MM.1S (cell line): ENCODE measurements at regions not wholly inside any gene's neighbourhood (a gene's known extent, or its start where the extent isn't known, plus 50 kb on each side); places are given as distances from the start of the nearest gene placed in this dataset.

Source experiments
- DNase-seq: peaks from one replicate; pipeline ENCODE4 v3.0.0-alpha.2; 2015
- H2AFZ ChIP-seq: fragments of 300-600 bp; sonication (generic); 2 replicates; pipeline ENCODE4 v1.6.0; 2016; ENCODE audit warnings: antibody characterized with exemption, low read length
- H3F3A ChIP-seq: fragments of 300-600 bp; sonication (generic); 2 replicates; pipeline ENCODE4 v1.6.1; 2016; ENCODE audit warnings: mild to moderate bottlenecking, antibody characterized with exemption, low read length, moderate library complexity, mixed read lengths; ENCODE audit not compliant: insufficient read depth
- H3K27ac ChIP-seq: fragments of 300-600 bp; sonication (generic); 2 replicates; pipeline ENCODE4 v1.5.1; 2016; ENCODE audit warnings: mild to moderate bottlenecking, low read length
- H3K27me3 ChIP-seq: fragments of 300-600 bp; sonication (generic); replicated peaks from 2 replicates; pipeline ENCODE4 v1.6.0; 2016; ENCODE audit warnings: low read length; ENCODE audit not compliant: insufficient read depth
- H3K36me3 ChIP-seq: fragments of 300-600 bp; sonication (generic); replicated peaks from 2 replicates; pipeline ENCODE4 v1.6.1; 2016; ENCODE audit warnings: mild to moderate bottlenecking, low read length, mixed read lengths; ENCODE audit not compliant: insufficient read depth
- H3K4me1 ChIP-seq: fragments of 300-600 bp; sonication (generic); 2 replicates; pipeline ENCODE4 v1.6.1; 2016; ENCODE audit warnings: low read length, mixed read lengths
- H3K4me2 ChIP-seq: fragments of 300-600 bp; sonication (generic); 2 replicates; pipeline ENCODE4 v1.6.0; 2016; ENCODE audit warnings: low read depth, low read length
- H3K4me3 ChIP-seq: fragments of 300-600 bp; sonication (generic); 2 replicates; pipeline ENCODE4 v1.5.1; 2016; ENCODE audit warnings: low read length, mixed read lengths
- H3K79me2 ChIP-seq: fragments of 300-600 bp; sonication (generic); 2 replicates; pipeline ENCODE4 v1.6.1; 2016; ENCODE audit warnings: mixed run types, low read length, mixed read lengths
- H3K9ac ChIP-seq: fragments of 300-600 bp; sonication (generic); 2 replicates; pipeline ENCODE4 v1.6.1; 2016; ENCODE audit warnings: low read length, mixed read lengths
- H3K9me2 ChIP-seq: fragments of 300-600 bp; sonication (generic); replicated peaks from 2 replicates; pipeline ENCODE4 v1.6.1; 2016; ENCODE audit warnings: mild to moderate bottlenecking, low read length, mixed read lengths; ENCODE audit not compliant: insufficient read depth
- H3K9me3 ChIP-seq: fragments of 300-600 bp; sonication (generic); replicated peaks from 2 replicates; pipeline ENCODE4 v1.6.1; 2016; ENCODE audit warnings: mild to moderate bottlenecking, low read length, mixed read lengths; ENCODE audit not compliant: insufficient read depth
- H4K20me1 ChIP-seq: fragments of 300-600 bp; sonication (generic); 2 replicates; pipeline ENCODE4 v1.6.1; 2016; ENCODE audit warnings: mild to moderate bottlenecking, low read length, moderate library complexity, mixed read lengths; ENCODE audit not compliant: insufficient read depth
- EZH2 ChIP-seq: fragments of 300-600 bp; sonication (generic); optimal IDR thresholded peaks from 2 replicates; pipeline ENCODE3; 2017; ENCODE audit warnings: low read depth, mild to moderate bottlenecking, antibody characterized with exemption, low read length, mixed read lengths
- EZH2phosphoT487 ChIP-seq: fragments of 300-600 bp; sonication (generic); IDR thresholded peaks from 2 replicates; pipeline ENCODE4 v1.6.1; 2018; ENCODE audit warnings: antibody characterized with exemption, low read length
- TF ChIP-seq, protein P1 (sequence below): fragments of 300-600 bp; sonication (generic); IDR thresholded peaks from 2 replicates; pipeline ENCODE4 v1.5.1; 2016; ENCODE audit warnings: antibody characterized with exemption, low read length, mixed read lengths

DNA sequence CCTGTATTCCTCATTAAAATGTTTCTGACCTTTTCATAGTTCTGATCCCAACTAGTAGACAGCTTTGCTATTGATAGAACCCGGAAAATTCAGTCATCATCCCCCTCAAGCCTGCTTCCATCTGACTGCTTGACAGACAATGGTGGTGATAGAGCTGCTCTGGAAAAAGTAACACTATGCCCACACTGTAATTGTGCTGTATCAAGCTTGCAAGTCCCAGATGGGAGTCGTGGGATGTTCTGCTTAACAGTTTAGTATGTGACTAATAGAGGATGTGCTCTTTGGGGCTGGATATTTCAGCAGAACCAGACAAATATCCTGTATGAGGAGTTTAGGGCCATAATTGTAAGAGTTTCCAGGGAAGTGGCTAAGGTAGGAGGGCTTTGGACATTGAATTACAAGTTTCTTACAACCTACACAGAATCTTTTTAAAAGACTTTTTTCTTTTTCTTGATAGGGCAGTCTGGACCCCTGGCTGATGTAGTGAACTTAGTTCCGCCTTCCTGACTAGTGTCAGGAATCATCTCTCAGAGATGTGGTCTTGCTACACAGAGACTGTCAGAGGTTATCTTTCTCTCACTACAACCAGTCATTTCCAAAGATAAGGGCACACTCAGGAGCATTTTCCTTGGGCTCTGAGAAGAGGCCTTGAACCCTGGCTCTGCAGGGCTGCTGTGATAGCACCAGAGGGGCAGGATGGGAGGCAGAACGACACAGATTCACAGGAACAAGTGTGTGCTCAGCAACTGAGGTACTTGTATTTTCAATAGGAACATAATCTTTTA is 158.0 kb upstream of the RBMS1 start:
- TF ChIP-seq, protein P1, sequence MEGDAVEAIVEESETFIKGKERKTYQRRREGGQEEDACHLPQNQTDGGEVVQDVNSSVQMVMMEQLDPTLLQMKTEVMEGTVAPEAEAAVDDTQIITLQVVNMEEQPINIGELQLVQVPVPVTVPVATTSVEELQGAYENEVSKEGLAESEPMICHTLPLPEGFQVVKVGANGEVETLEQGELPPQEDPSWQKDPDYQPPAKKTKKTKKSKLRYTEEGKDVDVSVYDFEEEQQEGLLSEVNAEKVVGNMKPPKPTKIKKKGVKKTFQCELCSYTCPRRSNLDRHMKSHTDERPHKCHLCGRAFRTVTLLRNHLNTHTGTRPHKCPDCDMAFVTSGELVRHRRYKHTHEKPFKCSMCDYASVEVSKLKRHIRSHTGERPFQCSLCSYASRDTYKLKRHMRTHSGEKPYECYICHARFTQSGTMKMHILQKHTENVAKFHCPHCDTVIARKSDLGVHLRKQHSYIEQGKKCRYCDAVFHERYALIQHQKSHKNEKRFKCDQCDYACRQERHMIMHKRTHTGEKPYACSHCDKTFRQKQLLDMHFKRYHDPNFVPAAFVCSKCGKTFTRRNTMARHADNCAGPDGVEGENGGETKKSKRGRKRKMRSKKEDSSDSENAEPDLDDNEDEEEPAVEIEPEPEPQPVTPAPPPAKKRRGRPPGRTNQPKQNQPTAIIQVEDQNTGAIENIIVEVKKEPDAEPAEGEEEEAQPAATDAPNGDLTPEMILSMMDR: no peak
- TF ChIP-seq EZH2phosphoT487 (no peak), EZH2 (no peak)
- Histone ChIP-seq H4K20me1 (no peaks in the 10 kb centered on the region), H3K27me3 (no peaks in the 10 kb centered on the region), H2AFZ (peak overlapping the region; percentile 41), H3K36me3 (no peaks in the 10 kb centered on the region), H3K9me3 (no peaks in the 10 kb centered on the region), H3F3A (no peaks in the 10 kb centered on the region), H3K9me2 (no peaks in the 10 kb centered on the region), H3K79me2 (no peaks in the 10 kb centered on the region), H3K4me1 (peaks cover 17% of the 10 kb centered on the region), H3K4me3 (no peak overlapping the region), H3K9ac (peak overlapping the region; percentile 4; the same call in 1 of the 2 replicates), H3K27ac (no peak overlapping the region), H3K4me2 (peak overlapping the region; percentile 12; the same call in 1 of the 2 replicates)
- DNase-seq: no peak

DNA sequence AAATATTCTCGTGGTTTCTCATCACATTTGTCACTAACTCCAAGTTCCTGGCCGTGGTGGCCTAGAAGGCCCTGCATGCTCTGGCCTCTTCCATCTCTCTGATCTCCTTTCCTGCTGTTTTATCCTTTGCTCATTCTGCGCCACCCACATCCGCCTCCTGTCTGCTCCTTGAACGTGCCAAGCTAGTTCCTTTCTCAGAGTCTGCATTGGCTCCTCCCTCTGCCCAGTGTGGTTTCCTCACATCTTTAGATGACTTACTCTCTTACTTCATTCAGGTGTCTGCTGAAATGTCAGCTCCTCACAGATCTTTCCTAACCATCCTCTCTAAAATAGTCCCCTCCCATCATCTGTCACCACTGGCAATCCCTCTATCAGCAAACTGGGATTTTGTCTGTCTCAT is 158.6 kb upstream of the RBMS1 start:
- H3K4me2 ChIP-seq: peak overlapping the region; percentile 12; the same call in 1 of the 2 replicates
- H3F3A ChIP-seq: no peaks in the 10 kb centered on the region
- H3K79me2 ChIP-seq: no peaks in the 10 kb centered on the region
- H3K4me1 ChIP-seq: peaks cover 17% of the 10 kb centered on the region
- H3K9ac ChIP-seq: peak overlapping the region; percentile 4; the same call in 1 of the 2 replicates
- DNase-seq: peak; percentile 40
- H3K36me3 ChIP-seq: no peaks in the 10 kb centered on the region
- H3K9me2 ChIP-seq: no peaks in the 10 kb centered on the region
- TF ChIP-seq EZH2 (no peak), EZH2phosphoT487 (no peak)
- TF ChIP-seq, protein P1: no peak
- no peak overlapping the region for H3K27ac ChIP-seq
- no peak overlapping the region for H3K4me3 ChIP-seq
- no peaks in the 10 kb centered on the region for H4K20me1 ChIP-seq
- H3K9me3 ChIP-seq: no peaks in the 10 kb centered on the region
- peak overlapping the region; percentile 41 for H2AFZ ChIP-seq
- no peaks in the 10 kb centered on the region for H3K27me3 ChIP-seq

DNA sequence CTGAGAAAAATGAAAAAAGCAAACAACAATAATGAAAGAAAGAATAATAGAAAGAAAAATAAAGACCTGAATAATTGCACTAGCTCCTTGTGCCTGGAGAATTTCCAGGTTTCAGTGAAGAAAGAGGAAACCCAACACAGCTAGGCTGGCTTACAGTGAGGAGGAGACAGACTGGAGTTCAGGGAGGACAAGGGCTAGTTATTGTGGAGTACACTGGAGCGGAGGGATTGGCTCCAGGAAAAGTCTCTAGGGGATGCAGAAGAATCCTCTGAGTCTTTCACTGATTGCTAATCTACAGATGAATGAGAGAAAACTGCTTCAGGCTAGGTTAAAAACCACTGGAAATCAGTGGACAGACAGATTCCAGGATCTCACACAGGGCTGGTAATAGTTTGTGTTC is 163.6 kb upstream of the RBMS1 start:
- TF ChIP-seq EZH2phosphoT487 (no peak), EZH2 (no peak)
- TF ChIP-seq, protein P1: no peak
- Histone ChIP-seq H3K4me1 (peaks cover 7% of the 10 kb centered on the region), H3K9me3 (no peaks in the 10 kb centered on the region), H3K79me2 (no peaks in the 10 kb centered on the region), H3K36me3 (no peaks in the 10 kb centered on the region), H3K9ac (no peak overlapping the region), H3K9me2 (no peaks in the 10 kb centered on the region), H3F3A (no peaks in the 10 kb centered on the region), H3K27ac (no peak overlapping the region), H3K4me2 (no peak overlapping the region), H3K4me3 (no peak overlapping the region), H4K20me1 (no peaks in the 10 kb centered on the region), H3K27me3 (no peaks in the 10 kb centered on the region), H2AFZ (no peak overlapping the region)
- no peak for DNase-seq
